NCI-H1436 treated with DMSO at 0.1 percent for 48 hours (cell line): ENCODE measurements at regions not wholly inside any gene's neighbourhood (a gene's known extent, or its start where the extent isn't known, plus 50 kb on each side); places are given as distances from the start of the nearest gene placed in this dataset.

Source experiments
- DNase-seq: peaks from one replicate; lab custom pipeline; 2025; lab: John Stamatoyannopoulos, UW

DNA sequence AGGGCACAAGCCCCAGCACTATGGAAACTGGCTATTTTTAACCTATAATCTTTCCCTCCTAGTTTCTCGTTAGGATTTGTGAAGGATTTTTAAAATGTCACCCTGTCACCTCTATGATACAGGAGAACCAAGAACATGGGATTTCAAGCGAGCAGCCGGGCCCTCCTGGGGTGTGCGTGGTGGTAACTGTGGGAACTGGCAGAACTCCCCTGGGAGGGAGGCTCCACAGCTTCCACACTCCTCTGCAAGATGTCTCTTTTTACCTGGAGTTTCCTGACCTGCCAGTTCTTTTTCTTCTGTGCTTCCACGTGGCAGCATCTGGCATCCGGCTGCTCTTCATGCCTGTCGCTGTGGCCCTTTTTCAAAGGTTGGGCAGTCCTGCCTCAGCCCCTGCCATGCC lies 386.3 kb upstream of the MYT1L start:
- no peak for DNase-seq

GRCh38 chr2:2716771-2717170 lies 385.7 kb upstream of the MYT1L start:
- no peak for DNase-seq

DNA sequence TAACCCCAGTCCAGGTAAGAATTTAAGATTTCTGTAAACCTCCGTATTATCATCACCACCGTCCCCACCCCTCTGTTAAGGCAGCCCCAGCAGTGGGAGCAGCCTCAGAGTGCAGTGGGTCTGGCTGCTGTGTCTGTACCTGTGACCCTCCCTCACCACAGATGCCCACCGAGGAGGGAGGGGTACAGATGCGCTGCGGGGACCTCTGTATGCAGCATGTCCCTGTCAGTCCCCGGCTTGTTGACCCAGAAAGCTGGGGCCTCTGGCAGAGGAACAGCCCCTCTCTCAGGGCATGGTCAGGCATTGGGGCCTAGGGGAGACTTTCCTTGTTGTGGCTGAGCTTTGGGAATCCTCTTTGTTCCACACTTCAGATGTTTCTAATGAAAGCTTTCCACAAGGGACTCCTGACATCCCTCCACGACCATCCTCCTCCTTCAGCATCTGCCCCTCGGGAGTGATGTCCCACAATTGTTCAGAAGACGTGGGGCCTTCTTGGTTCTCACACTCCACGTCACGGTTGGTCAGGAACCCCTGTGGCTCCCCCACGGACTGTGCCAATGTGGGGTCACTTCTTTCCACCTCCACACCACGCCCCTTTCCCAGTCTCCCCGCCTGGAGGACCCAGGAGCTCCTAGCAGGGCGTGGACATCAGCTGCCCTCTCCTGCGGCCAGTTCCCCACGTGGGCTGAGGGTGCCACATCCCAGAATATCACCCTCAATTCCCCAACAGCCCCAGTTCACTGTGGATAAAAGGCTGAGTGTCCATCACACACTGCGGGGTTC lies 384.2 kb upstream of the MYT1L start:
- no peak for DNase-seq

DNA sequence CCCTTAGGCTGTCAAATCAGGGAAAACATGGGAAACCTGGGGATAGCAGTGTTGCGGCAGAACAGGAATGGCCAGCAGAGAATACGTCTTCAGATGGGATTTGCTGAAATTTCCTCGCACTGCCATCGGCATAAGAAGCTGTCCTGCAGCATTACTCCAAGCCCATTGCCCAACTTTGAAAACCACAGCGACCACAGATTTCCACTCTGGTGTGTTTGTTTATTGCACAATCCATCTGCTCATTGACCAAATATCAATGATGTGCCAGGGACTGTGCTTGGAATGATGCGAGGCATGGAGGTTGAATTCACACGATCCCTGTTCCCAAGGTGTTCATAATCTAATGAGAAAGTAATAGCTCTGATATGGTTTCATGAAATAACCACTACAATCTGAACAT lies 383.3 kb upstream of the MYT1L start:
- no peak for DNase-seq

GRCh38 chr2:2709431-2709770 lies 378.3 kb upstream of the MYT1L start:
- no peak for DNase-seq

DNA sequence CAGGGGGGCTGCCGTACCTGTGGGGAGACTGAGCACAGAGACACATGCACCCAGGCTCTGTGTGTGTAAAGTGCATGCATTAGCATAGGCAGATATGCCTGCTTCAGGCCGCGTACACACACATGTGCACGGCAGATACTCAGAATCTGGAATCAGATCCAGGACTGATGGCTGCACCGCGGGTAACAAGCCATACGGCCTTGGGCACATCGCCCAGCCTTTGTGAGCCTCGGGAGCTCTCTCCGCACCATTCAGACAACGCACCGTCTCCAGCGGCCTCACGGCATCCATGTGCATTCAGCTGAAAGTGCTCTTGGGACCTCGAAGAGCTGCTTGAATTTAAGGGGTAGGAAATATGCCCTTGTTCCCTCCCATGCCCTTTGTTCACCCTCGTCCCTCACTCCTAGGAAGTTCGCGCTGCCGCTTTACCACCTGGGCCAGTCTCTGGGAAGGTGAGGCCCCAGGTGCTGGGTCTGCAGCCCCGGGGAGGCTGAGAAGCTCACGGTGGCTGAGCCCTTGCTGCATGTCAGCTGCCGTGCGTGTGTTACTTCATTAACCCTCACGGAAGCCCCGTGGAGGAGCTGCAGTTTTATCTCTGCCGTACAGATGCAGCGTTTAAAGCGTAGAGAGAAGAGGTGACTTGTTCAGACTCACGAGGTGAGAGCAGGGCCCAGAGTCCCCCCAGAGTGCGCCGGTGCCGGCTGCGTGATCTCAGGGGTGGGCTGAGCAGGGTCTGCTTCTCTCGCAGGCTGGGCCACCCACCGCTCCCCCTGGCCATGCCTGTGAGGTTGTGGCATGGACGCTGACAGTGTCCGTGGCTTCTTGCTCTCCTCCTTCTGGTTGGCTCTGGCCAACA lies 377.7 kb upstream of the MYT1L start:
- no peak for DNase-seq

DNA sequence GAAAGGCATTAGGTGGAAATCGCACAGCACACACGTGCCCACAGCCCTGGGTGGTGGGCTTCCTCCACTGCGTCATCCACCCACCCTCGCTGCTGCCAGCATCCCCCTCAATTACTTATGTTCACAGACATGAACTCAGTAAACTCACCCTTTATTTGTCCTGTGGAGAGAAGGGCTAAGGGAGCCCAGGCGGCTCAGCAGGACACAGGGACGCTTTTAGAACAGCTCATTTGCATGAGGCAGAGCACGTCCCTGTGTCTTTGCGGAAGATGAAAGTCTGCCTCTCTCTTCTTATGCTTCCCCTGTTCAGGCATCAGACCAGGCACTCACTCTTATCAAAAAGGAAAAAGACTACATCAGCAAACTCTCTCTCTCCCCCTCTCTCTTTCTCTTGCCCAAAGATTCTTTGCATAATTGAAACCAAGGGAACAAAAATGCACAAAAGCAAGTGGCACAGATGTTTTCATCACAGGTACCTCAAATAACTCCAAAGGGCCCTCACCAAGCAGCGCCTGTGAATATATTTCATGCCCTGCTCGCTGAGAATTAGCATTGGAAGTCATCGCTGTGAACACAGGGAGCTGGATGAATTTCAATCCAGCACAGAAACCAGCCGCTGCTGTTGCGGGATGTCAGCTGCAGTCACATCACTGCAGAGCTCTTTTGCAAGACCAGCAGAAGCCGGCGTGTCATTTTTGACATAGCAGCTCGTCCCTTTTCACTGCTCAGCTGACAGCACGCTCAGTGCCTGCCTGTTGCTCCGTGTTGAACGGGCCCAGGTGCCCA lies 376.3 kb upstream of the MYT1L start:
- DNase-seq: no peak

GRCh38 chr2:2706306-2706705 lies 375.2 kb upstream of the MYT1L start:
- no peak for DNase-seq

GRCh38 chr2:2705871-2706270 lies 374.8 kb upstream of the MYT1L start:
- no peak for DNase-seq

DNA sequence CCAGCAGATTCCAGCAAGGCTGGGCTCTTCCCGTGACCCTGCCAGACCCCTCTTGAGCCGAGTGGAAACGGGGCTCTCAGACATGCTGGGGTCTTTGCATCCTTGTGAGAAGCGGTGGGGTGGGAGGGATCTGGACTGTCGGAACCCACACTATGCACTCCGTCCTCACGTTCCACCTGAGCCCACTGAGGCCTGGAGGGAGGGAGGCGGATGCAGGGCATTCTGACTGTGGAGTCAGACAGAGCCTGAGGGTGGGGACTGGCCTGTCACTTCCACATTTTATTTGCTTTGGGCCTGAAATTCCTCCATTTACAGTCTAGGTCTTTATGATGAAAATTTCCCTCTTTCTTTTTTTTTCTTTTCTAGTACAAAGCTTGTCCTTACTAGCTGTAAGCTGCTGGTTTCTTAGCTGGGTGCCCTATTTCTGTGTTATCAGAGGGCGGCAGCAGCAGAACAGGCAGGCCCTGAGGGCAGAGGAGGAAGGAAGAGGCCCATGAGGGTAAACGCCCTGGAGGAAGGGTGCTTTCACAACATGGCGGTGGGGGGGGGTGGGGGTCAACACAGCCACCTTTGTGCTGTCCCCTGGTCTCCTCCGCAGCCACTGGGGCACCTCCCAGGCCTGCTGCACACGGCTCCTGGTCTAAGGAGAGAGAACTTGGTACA lies 373.5 kb upstream of the MYT1L start:
- DNase-seq: no peak

DNA sequence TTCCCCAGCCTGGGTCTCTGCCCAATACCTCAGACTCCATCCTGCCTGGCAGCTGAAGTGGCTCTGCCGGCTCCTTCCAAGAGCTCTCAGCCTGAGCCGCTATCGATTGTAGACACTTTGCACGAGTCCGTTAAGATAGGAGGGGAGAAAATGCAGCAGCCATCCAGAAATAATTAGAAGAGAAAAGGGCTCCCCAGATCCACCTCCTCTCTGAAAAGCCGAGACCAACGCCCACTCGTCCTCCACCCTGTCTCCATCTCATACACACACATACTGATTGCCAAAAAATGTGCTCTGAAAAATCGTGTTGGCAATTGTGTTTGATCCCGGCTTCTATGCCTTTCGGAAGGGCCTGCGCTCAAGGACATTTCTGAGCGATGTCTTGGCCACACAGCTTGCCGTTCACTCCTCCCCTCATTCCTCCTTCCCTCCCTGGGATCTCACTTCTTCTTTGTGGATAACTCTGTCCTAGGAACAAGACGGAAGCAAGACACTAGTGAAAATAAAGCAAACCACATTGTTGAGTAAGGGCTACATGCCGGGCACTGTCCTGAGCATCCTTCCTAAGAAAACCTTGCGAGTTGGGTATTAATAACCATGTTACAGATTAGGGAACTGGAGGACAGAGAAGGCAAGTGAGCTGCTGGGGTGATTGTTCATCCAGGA lies 372.8 kb upstream of the MYT1L start:
- DNase-seq: no peak

DNA sequence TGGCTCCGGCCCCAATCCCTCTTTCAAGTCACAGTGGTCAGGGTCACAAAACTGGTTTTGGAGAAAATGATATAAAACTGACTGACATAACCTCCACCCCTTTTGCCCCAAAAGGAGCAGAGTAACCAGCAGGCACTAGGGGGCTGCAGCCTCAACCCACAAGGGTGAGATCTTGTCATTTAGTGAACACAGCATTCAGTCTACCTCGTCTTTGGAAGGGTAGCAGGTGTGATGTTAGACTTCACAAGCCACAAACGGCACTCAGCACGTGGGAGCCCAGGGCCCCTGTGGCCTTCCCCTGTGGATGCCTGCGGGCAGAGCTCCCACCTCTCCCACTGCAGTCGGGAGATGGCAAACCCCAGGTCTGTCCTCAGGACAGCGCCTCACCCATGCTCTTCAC lies 372.1 kb upstream of the MYT1L start:
- no peak for DNase-seq

GRCh38 chr2:2702385-2702784 lies 371.3 kb upstream of the MYT1L start:
- no peak for DNase-seq

GRCh38 chr2:2701813-2702212 lies 370.7 kb upstream of the MYT1L start:
- no peak for DNase-seq

- no peak for DNase-seq
These were observed 370.2 kb upstream of the MYT1L start for GRCh38 chr2:2701176-2701781.

DNA sequence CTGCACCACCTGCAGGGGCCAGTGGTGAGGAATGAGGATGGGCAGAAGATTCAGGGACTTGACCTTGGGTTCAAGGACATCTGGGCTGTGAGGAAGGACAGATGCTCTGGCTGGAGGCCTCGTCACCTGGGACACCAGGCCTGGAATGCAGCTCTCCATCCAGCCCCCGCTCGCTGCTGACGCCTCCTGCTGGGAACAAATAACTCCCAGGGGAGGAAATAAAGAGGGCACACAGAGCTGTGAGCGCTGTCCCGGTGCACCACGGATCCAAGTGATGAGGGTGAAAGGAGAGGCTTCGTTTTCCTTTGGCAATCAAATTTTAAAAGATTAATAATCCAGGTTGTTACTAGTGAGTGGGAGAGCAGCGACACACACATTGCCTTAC lies 368.0 kb upstream of the MYT1L start:
- DNase-seq: no peak

- DNase-seq: no peak
These were observed 367.4 kb upstream of the MYT1L start for GRCh38 chr2:2698182-2699120.

- DNase-seq: no peak
These were observed 365.8 kb upstream of the MYT1L start for GRCh38 chr2:2696733-2697455.

GRCh38 chr2:2696325-2696724 lies 365.2 kb upstream of the MYT1L start:
- no peak for DNase-seq
